OCI-M2 (cell line): ENCODE measurements at regions not wholly inside any gene's neighbourhood (a gene's known extent, or its start where the extent isn't known, plus 50 kb on each side); places are given as distances from the start of the nearest gene placed in this dataset.
A peak's percentile ranks its signal among the peaks of the same experiment; 100 is the strongest.

Experiments used
- DNase-seq: peaks from one replicate; lab custom pipeline; 2025; ENCODE audit not compliant: unreplicated experiment; lab: John Stamatoyannopoulos, UW

DNA sequence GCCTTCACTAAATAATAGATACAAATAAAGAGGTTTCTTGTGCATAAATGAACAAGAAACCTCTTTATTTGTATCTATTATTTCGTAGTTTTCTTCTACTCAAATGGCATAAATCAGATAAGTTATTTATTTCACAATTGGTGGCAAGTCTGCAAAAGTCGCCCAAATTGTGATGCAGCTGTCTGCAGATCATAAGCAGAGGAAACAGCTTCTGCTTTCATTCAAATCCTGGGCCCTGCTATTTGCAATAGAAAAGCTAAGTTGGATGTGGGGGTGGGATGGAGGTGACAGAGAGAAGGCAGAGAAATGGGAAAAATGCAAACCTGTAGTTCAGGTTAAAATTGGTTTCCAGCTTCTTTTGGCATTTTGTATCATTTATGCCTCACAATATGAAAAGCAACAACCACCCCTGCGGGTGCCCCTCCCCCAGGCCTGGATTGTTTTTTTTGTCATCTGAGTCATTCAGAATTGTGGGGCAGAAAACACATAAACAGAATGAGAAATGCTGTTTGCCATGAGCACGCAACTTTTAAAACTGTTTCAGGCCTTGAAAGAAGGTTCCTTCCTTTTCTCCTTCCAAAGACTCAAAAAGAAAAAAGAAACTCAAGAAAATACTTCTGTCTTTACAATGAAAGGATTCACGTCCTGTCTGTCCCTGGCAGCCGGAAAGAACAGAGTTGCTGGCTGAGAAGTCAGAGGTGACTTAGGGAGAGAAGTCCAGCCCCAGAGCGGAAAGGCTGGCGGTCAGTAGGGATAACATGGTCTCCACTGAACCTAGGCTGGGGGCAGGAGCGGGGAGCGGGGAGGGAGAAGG lies 132.9 kb downstream of the BAMBI start:
- DNase-seq = no peak

DNA sequence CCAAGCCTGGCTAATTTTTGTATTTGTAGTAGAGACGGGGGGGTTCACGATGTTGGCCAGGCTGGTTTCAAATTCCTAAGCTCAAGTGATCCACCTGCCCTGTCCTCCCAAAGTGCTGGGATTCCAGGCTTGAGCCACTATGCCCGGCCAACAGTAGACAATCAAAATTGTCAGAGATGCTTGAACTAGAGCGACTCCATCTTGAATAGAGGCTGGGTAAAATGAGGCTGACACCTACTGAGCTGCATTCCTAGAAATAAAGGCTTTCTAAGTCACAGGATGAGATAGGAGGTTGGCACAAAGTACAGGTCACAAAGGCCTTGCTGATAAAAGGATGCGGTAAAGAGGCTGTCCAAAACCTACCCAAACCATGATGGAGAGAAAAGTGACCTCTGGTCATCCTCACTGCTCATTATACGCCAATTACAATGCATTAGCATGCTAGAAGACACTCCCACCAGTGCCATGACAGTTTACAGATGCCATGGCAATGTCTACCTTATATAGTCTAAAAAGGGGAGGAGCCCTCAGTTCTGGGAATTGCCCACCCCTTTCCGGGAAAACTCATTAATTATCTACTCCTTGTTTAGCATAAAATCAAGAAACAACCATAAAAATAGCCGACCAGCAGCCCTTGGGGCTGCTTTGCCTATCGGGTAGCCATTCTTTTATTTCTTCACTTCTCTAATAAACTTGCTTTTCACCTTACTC lies 134.5 kb downstream of the BAMBI start:
- no peak for DNase-seq

DNA sequence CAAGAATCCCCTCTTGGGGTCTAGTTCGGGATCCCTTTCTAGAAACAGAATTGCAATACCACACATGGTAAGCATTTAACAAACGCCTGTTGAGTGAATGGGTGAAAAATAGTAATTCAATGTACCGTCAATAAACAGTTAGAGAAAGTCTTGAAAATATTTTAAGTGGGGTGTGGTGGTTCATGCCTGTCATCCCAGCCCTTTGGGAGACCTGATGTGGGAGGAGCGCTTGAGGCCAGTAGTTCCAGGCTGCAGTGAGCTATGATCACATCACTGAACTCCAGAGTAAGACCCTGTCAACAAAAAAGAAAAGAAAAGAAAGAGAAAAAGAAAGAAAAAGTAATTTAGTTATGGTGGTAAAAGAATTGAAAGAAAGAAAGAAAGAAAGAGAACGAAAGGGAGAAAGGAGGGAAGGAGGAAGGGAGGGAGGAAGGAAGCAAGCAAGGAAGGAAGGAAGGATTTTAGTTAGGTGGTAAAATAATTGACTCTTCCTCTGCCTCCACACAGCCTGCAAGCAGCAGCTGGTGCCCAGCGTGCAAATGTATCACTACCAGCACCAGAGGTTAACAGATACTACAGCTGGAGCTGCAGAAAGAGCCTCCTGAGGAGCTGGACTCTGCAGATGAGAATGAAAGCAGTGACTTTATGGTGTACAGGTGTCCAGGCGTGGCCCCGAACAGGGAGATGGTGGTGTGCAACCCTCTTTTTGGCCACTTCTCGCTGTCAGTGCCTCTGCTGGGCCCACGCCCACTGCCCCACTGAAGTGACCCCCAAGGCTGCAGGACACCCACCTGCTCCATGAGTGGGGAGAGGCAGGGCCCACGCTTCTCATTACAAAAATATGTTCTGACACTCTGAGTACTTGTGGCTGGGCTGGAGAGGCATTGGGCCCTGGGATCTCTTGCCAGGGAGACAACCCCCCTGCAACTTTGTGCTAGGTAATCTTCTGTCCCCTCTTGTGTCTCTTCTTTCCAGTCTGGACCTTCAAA lies 135.4 kb downstream of the BAMBI start:
- DNase-seq = no peak

DNA sequence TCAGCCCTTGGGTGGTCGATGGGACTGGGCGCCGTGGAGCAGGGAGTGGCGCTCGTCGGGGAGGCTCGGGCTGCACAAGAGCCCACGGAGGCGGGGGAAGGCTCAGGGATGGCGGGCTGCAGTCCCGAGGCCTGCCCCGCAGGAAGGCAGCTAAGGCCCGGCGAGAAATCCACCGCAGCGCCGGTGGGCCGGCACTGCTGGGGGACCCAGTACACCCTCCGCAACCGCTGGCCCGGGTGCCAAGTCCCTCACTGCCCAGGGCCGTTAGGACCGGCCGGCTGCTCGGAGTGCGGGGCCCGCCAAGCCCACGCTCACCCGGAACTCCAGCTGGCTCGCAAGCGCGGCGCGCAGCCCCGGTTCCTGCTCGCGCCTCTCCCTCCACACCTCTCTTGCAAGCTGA lies 138.4 kb downstream of the BAMBI start:
- DNase-seq = no peak

DNA sequence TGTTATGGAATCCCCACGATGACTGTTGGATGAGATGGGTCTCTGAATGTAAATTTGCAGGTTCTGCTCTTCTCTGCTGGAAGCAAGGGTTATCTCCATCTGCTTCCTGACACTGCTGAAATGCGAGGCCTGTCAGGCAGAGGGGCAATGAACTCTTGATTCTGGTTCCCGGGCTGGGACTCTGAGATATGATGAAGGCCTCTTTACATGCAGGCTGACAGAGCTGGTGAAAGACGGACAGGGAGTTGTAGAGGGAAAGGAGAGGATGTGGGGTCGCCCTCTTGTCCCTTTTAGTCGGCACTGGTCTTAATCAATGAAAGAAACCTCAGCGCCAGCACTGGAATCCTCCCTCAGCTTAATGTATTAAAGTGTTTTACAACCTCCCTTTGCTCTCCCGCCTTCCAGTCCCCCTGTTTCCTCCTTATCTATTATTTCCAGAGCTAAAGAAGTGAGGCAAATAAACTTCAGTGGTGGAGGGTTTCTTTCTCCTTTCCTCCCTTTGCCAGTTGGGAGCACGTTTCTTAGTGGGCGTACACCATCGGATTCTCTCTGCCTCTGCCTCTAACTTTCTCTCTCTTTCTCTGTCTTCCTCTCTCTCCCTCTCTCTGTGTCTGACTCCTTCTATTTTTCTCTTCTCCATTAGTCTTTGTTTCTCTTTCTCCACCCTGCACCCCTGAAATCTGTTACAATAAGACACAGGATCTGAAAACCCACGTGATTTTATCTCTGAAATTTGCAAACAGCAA lies 145.6 kb downstream of the BAMBI start:
- DNase-seq = no peak

GRCh38 chr10:28823501-28824075 lies 146.3 kb downstream of the BAMBI start:
- DNase-seq = no peak

DNA sequence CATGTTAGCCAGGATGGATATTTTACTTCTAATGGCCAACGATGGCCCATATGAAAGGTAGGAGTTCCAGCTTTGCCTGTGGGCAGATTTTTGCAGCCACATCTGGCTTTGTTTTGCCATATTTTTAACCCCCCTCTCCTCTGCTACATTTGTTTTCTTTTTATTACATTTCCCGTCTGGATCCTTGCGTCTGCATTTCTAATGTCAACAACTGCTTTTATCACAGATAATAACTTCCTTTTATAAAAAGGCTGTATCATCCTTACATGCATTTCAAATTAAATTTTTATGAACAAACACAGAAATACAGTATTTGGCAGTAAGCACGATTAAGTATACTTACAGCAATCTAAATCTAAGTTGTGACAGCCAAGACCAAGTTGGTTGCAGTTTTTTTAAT lies 156.0 kb downstream of the BAMBI start:
- DNase-seq = no peak

DNA sequence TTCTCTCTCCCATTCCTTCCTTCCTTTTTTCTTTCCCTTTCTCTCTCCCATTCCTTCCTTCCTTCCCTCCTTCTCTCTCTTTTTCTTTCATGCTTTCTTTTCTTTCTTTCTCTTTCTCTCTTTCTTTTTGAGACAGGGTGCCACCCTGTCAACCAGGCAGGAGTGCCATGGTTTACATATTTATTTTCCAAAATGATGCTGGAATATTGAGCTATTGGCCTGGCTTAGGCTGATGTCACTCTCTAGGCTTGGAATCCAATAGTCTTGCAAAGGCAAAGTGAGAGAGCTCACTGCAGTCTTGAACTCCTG lies 159.1 kb downstream of the BAMBI start:
- no peak for DNase-seq

DNA sequence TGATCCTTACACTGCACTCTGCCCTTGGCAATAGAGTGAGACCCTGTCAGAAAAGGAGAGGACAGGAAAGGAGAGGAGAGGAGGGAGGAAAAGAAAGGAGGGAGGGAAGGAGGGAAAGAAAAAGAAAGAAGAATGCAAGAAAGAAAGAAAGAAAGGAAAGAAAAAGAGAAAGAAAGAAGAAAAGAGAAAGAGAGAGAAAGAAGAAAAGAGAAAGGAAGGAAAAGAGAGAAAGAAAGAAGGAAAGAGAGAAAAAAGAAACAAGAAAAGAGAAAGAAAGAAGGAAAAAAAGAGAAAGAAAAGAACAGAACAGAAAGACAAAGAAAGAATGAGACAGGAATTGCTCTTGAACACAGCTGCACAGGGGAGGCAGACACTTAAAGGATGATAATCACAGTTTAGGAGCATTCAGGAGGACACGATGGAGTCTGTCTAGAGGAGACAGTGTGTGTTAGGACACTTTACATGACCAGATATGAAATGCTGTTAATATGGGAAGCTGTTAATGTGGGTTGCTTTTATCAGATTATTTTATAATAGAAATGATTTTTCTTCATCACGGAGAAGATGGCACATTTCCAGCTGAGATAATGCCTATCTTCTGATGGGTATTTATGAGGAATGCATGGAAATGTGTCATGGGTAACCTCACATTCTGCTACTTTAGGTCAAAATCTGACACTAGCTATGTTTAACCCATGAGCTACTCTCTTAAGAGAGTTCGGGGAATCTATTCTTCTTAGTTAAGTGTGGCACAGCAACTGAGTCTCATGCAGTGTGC lies 160.5 kb downstream of the BAMBI start:
- no peak for DNase-seq

GRCh38 chr10:28838908-28839307 lies 161.6 kb downstream of the BAMBI start:
- no peak for DNase-seq

- DNase-seq = peak; percentile 44
Observed at GRCh38 chr10:28839600-28840007, 162.3 kb downstream of the BAMBI start.

GRCh38 chr10:28840202-28840601 lies 162.9 kb downstream of the BAMBI start:
- no peak for DNase-seq

- no peak for DNase-seq
Observed at GRCh38 chr10:28840971-28841370, 163.7 kb downstream of the BAMBI start.

- DNase-seq = no peak
Observed at GRCh38 chr10:28841625-28842024, 164.3 kb downstream of the BAMBI start.

- no peak for DNase-seq
Observed at GRCh38 chr10:28842321-28842720, 165.0 kb downstream of the BAMBI start.

- no peak for DNase-seq
Observed at GRCh38 chr10:28845009-28845682, 167.8 kb downstream of the BAMBI start.

- no peak for DNase-seq
Observed at GRCh38 chr10:28849309-28849708, 172.0 kb downstream of the BAMBI start.

DNA sequence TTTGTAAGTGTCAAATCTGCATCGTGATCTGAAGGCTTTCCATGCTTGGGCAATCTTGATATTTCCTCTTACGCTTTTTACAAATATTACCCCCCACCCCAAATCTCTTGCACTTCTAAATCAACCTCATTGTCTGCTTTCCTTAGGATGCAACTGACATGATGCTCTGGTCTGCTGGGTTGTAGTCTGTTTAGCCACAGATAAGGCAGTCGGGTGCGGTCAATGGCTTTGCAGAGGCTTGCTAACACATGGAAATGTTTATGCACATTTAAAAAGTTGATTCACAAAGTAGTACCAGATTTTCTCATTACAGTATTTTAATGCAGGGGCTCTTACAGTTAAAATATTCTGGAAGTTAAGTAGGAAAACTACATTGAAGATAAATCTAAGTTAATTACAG lies 172.5 kb downstream of the BAMBI start:
- no peak for DNase-seq

GRCh38 chr10:28850784-28851183 lies 173.5 kb downstream of the BAMBI start:
- no peak for DNase-seq
